GM18498 (cell line): ENCODE measurements at regions not wholly inside any gene's neighbourhood (a gene's known extent, or its start where the extent isn't known, plus 50 kb on each side); places are given as distances from the start of the nearest gene placed in this dataset.

Experiments
- ATAC-seq: cut with Tn5 transposase; IDR thresholded peaks from one replicate; pipeline ENCODE4 v1.9.1; 2021; ENCODE audit warnings: mild to moderate bottlenecking, moderate library complexity; ENCODE audit not compliant: unreplicated experiment

GRCh38 chr10:44326474-44327030 is 58.3 kb downstream of the CXCL12 start:
- no peak for ATAC-seq

- ATAC-seq = no peak
Measured at GRCh38 chr10:44325596-44326307, 59.1 kb downstream of the CXCL12 start.

DNA sequence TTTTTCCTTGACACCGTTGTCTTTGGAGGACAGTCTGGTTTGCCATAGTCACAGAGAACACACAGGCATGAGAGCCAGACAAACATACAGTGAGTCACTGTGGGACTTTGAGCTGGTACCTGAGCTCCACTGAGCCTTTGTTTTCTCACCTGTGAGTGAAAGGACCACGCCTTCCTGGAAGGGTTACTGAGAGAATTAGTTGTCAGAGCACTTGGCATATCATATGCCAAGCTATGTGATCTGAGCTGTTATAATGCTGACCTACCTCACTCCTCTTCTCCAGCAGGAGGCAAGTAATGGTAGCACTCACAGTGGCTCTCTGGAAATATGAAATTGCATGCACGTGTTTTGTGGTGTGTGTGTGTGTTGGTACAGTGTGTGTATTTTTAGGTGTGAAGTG is 59.7 kb downstream of the CXCL12 start:
- no peak for ATAC-seq

DNA sequence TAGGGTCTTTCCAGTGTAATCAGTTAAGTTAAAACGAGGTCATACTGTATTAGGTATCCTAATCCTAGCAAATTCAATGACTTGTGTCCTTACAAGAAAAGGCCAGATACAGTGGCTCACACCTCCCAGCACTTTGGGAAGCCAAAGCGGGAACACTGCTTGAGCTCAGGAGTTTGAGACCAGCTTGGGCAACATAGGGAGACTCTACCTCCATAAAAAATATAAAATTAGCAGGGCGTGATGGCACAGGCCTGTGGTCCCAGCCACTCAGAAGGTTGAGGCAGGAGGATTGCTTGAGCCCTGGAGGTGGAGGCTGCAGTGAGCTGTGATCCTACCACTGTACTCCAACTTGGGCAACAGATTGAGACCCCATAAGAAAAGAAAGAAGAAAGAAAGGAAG is 61.1 kb downstream of the CXCL12 start:
- no peak for ATAC-seq

GRCh38 chr10:44322137-44322536 is 62.8 kb downstream of the CXCL12 start:
- ATAC-seq = no peak

DNA sequence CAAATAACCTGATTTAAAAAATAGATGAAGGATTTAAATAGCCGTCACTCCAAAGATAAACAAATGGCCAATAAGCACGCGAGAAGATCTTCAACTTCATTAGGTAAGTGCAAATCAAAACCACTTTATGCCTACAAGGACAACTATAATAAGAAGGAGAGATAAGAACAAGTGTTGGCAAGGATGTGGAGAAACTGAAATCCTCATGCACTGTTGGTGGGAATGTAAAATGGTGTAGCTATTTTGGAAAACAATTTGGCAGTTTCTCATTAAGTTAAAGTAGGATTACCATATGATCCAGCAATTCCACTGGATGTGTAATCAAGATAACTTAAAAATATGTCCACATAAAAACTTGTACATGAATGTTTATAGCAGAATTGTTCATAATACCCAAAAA is 64.1 kb downstream of the CXCL12 start:
- ATAC-seq = no peak

GRCh38 chr10:44317856-44318255 is 67.0 kb downstream of the CXCL12 start:
- ATAC-seq = no peak

GRCh38 chr10:44316922-44317215 is 68.0 kb downstream of the CXCL12 start:
- ATAC-seq = no peak

DNA sequence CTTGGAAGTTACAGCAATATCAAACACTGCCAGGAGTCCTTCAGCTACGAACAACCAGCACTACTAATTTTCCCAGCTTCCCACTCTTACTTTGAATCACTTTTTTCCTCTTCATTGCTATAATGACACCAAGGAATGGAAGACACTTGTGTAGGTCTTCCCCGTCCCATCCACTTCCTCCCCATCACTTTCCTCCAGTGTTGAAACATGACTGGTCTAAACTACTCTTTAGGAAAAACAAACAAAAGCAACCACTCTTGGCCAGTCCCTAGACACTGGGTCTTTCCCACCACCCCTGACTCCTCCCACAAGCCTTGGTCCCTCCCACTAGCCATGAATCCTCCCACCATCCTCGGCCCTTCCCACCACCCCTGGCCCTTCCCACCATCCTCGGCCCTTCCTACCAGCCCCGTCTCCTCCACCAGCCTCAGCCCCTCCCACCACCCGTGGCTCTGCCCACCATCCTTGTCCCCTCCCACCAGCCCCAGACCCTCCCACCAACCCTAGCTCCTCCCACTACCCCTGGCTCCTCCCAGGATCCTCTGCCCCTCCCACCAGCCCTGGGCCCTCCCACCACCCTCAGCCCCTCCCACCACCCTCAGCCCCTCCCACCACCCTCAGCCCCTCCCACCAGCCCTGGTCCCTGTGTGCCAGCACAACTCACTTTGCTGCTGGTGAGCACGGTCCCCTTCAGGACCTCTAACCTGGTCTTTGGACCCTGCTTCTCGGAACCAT is 68.5 kb downstream of the CXCL12 start:
- ATAC-seq = no peak

GRCh38 chr10:44314802-44315460 is 70.0 kb downstream of the CXCL12 start:
- ATAC-seq = no peak

DNA sequence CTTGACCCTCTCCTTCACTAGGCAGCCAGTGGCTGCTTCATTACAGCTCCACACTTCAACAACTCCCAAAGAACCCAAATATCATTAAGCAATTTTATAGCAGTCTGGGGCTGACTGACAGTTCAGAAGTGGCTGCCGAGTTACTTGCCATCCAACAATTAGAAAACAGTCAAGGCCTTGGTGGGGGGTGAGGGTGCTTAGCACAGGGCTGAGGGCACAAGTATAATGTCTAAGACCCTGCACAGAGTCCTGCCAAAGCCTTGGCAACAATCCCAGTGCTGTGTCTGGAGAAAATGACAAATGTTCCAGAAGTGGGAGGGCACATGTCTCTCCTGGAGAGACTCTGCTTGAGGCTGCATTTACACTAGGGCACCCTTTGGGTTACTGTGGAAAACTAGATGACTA is 71.1 kb downstream of the CXCL12 start:
- no peak for ATAC-seq

GRCh38 chr10:44312401-44312800 is 72.5 kb downstream of the CXCL12 start:
- ATAC-seq = no peak

- ATAC-seq = no peak
Measured at GRCh38 chr10:44311563-44312051, 73.3 kb downstream of the CXCL12 start.

DNA sequence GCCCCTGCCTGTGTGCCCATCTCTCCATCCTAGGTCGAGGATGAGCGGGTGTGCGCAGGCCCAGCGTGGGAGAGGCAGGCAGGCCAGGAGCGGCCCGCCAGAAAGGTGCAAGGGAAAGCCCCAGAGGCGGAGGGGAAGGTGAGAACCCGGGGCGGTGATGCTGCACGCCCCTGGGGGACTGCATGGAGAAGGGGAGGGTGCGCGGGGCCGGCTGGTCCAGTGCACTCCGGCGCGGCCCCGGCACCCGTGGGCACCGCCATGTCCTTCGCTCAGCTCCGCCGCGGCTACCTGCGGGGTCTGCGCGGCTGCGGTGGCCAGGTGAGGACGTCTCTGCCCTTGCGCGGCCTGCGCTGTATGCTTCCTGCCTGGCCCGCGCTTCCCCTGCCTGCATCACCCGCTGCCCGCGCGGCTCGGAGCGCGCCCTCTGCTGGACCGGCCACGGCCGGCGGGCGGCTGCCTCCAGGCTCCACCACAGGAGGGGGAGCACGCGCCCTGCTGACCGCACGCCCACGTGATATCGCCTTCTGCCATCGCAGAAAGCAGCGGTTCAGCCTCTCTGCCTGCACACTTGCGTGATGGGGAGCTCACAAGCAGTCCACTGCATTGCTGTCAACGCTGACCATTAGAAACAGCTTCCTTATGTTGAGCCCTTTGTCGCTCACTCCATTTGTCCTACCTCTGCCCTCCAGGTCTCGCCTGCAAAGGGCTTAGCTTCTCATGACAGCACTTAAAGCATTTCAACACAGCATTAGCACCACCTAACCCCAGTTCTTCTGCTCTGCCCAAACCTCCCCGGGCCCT is 73.9 kb downstream of the CXCL12 start:
- peak; percentile 91 for ATAC-seq

DNA sequence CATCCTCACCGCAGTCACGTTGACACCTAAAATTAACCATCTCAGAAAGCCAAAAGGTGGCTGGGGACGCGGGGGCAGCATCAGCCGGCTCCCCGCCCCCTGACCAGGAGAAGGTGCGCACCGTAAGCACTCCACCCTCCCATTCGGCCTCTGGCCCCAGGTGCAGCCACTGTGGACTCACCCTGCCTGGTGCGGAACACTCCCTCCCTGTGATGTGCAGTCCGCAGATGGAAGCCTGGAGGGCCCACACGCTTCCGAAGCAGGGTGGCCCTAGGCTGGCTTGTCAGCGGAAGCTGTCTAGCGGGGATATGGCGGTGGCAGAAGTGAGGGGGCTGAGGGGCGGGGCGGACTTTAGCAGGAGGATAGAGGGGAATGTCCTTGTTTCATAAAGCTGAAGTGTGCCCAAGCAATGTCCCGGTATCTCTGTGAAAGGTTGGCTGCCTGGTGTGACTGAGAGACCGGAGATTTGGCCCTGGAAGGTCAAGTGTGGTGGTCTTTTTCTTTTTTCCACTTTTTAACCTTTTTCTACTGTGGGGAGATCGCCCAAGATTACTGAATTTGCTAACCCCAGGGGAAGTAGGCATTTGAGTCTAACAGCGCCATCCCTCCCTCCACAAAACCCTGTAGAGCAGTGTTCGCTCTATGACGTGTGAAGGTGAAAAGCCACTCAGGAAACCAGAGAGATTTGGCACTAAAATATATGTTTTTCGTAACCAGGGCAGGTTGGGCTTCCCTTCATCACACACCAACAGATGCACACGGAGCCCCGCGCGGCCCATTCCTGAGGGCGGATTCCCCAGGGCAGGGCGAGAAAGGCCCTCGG is 74.7 kb downstream of the CXCL12 start:
- no peak for ATAC-seq

DNA sequence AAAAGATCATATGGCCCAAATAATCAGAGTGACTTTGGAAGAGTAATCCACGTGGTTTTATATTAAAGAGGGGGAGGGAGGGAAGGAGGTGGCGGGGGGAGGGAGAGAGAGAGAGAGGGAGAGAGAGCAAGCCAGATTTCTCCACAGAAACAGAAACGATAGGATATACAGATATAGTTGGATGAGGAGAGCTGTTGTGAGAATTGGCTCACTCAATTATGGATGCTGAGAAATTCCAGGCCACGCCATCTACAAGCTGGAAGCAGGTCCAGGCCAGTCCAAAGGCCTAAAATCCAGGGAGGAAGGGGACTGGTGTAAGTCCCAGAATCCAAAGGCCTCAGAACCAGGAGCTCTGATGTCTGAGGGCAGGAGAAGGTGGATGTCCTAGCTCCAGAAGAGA is 75.5 kb downstream of the CXCL12 start:
- ATAC-seq = no peak

DNA sequence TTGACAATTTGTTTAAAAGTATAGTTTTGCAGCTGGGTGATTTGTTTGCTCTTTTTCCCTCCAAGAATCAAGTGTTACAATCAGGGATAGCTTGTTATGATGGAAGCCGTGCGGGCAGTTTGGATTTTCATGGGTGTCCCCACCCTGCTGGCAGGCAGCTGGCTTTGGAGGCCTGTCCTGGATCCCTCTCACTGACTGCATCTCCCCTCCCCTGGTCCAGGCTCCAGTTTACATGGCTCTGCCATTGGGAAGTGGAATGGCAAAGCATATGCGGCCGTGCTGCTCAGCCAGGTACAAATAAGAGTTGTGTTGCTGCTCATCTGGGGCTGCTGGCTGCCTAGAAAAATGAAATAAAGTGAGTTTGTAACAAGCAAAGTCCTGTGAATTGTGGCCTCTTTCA is 76.0 kb downstream of the CXCL12 start:
- no peak for ATAC-seq

- ATAC-seq = no peak
Measured at GRCh38 chr10:44307691-44308090, 77.2 kb downstream of the CXCL12 start.

DNA sequence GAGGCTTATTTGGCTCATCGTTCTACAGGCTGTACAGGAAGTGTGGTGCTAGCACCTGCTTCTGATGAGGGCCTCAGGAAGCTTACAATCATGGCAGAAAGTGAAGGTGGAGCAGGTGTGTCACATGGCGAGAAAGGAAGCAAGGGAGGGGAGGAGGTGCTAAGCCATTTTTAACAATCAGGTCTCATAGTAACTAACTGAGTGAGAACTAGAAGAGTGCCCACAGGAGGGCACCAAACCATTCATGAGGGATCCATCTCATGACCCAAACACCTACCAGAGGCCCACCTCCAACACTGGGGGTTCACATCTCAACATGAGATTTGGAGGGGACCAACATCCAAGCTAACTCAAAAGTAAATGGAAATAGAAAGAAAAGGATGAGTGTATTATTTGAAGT is 78.1 kb downstream of the CXCL12 start:
- ATAC-seq = no peak

DNA sequence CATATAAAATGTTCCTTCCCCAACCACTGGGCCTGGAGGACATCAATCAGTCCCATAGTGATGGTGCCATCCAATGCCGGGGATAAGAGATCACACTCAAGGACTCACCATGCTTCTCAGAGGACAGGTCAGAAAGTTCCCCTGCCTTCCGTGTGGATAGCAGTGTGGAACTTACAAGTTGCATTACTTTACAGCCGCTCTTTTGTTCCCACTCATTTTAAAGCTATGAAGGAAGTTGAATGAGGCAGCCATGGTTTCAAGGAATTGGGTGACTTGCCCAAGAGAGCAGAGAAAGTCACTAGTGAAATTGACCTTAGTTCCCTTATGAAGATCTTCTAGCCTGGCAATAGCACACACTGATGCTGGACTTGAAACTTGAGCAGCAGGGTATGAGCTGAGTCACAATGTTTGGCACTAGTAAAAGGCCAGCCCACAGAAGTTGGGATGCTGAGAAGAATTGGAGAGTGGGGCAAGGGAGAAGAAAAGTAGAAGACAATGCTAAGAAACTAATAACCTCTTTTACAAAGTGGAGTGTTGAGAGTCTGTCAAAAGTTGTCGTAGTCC is 78.7 kb downstream of the CXCL12 start:
- no peak for ATAC-seq
